NCI-H1092 treated with DMSO at 0.1 percent for 48 hours (cell line): ENCODE measurements at regions not wholly inside any gene's neighbourhood (a gene's known extent, or its start where the extent isn't known, plus 50 kb on each side); places are given as distances from the start of the nearest gene placed in this dataset.

Experiments
- DNase-seq: peaks from one replicate; lab custom pipeline; 2025; lab: John Stamatoyannopoulos, UW

DNA sequence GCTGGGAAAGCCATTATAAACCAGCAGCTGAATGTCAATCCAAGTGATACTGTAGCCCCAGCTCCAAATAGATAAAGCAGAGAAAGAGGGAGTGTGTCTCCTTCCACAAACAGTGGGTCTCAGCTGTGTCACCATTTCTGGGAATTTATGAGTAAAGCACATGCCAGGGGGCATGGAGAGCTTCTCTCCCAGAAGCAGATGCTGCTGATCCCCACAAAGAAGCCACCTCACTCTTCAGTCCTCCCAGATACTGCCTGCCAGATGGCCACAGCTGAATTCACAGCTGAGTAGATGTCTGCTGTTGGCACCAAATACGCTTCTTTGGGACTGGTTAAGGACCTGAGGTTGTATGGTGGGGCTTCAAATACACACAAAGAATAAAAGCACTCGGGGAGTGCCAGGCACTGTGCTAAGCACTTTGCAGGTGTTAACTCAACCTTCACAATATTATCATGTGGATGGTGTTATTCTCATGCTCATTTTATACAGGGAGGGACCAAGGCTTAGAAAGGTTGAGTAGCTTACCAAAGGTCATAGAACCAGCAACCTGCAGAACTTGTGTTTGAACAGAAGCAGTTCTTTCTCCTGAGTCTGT is 298.3 kb downstream of the CDH11 start:
- DNase-seq = no peak

DNA sequence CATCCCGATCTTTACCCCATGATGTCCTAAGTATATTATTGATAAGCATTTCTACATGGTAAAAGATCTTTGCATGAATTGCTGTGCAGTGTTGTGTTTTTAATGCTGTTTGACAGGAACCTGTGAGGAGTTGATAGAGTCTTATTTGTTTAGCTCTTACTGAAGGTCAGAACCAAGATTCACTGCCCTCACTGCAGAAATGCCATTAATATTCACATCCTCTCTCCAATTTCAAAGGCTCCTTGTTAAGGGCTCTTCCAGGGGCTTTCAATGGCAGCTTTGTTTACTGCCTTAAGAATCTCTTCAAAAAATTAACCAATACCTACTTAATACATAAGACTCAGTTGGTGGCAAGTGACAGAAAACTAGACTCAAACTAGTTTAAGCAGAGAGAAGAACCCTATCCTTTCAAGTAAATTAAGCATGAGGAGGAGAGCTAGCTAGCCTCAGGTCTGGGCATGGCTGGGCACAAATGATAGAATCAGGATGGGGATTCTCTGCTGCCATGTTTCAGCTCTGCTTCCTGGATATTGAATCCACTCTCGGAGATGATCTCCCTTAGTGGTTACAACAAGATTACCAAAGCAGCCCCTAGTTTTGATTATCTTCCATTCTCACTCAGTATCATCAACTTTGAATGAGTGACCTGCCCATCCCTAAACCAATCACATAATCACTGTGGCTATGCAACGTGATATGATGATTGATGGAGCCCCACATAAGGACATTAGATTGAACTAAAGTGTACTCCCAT is 311.8 kb downstream of the CDH11 start:
- DNase-seq = no peak

DNA sequence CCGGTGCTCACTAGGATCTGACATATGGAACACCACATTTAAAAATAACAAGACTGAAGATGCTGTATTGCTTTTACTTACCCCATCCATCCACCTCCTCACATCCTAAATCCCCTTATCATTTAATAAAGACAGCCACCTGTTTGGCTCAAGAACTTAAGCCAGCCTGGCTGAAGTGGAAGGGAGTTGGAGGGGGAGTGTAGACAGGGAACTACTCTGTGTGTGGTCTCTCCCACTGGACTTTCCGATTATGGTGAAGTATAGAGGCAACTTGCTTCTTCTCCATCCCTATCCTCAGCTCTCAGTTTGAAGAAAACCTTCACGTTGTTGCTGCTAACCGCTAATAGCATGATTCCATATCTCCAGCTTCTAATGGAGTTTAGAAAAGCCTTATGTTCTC is 313.4 kb downstream of the CDH11 start:
- no peak for DNase-seq

DNA sequence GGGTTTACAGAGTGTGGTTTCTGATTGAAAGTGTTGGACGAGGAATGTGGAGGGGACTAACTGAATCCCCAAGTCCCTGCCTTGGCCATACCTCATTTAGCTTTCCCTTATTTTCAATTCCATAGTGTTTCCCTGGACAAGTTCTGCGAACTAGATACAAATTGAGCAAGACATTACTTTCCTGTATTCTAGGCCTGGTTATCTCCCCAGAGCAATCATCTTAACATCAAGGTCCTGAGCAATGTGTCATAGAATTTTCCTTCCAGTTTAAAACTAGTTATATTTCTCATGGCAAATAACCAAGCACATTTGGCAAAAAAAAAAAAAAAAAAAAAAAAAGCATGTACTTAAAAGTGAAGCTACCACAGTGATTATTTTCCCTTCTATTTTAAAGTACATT is 330.1 kb downstream of the CDH11 start:
- no peak for DNase-seq

DNA sequence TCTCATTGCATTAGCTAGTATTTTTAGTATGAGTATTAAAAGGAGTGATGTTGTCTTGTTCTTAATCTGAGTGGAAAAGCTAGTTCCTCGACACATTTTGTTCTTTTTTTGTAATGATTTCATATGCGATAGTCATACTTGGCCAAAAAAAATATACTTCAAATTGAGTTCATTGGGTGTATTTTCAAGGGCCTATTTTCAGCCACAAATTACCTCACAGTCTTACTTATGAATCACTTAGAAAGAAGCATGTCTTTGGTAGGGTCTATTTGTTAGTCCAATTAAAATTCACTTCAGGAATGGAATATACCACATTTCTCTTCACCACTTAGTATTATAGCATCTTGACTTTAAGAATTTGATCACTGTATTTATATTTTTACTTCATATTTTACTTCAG is 337.2 kb downstream of the CDH11 start:
- DNase-seq = no peak

DNA sequence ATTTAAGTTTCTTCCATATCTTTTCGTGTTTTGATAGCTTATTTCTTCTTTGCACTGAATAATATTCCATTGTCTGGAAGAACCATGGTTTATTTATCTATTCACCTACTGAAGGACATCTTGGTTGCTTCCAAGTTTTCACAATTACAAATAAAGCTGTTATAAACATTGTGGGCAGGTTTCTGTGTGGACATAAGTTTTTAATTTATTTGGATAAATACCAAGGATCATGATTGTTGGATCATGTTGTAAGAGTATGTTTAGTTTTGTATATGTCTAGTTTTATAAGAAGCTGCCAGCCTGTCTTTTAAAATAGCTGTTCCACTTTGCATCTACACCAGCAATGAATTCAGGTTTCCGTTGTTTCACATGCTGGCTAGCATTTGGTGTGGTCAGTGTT is 339.4 kb downstream of the CDH11 start:
- no peak for DNase-seq

DNA sequence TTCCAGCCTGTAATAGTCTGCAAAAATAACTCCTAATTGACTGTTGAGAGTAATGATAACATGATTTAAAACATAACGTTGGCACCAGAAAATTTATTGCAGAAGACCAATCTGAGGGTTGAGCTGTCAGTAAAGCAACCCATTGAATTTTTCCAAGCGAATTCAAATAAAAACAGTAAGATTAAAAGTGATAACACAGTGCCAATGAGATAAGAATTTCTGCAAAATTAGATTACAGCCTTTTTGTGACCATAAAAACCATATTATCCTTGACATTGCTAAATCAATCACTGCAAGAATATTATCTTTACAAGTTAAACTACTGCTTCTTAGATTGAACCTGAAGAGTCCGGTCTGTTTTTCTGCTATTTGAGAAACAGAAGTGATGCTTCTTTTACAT is 341.4 kb downstream of the CDH11 start:
- DNase-seq = no peak

DNA sequence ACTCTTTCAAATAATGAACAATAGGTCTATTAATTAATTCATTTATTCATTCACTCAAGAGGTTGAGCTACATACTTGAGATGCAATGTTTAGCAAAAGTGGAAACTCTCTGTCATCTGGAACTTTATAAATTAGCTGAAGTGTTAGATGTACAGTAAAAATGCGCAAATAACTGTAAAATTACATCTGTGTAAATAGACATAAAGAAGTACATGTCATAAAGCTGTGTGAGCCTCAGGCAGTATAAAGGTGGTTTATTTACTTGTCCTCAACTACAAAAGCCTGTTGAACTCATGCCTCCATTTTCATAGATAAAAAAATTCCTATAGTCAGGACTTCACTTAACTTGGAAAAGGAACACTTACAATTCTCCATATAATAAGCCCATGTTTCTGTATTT is 343.1 kb downstream of the CDH11 start:
- no peak for DNase-seq

DNA sequence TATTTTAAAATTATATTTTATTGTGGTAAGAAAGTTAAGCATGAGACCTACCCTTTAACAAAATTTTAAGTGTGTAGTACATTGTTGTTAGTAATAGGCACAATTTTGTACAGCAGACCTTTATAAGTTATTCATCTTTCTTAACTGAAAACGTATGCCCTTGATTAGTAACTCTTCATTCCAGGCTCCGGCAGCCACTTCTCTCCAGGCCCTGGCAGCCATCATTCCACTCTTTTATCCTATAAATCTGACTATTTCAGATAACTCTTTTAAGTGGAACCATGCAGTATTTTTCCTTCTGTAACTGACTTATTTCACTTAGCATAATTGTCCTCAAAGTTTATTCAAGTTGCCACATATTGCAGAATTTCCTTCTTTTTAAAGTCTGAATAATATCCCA is 348.2 kb downstream of the CDH11 start:
- DNase-seq = no peak

DNA sequence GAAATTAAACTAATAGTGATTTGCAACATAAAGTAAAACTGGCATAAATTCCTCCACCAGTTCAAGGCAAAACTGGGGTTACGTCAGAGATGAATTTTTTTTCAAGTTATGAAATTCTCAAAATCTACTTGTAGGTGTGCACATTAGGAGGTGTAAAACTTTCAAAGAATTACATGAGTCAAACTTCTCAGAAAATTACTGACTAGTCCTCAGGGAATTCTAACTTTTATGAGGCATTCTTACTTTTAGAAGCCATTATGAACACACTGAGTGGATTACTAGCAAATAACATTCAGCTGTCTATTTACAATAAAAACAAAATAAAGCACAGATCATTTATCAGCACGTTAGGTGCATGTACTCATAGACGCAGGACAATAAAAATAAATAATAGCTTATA is 348.7 kb downstream of the CDH11 start:
- no peak for DNase-seq

DNA sequence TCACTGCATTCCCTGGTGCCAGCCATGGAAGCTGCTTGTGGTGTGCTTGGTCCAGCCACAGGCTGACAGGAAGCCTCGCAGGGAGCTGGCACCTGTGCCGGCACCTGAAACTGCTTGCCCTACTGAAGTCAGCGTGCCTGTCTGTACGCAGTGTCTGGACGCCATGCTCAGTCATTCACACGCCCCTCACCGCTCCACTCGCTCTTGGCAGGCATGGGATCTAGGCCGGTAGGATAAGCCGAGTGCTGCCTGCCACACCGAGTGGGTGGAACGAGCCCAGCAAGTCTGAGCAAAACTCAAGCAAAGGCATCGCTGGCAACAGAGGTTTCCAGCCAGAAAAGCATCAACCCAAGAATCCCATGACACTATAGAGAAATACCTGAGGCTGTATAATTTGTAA is 350.6 kb downstream of the CDH11 start:
- no peak for DNase-seq

DNA sequence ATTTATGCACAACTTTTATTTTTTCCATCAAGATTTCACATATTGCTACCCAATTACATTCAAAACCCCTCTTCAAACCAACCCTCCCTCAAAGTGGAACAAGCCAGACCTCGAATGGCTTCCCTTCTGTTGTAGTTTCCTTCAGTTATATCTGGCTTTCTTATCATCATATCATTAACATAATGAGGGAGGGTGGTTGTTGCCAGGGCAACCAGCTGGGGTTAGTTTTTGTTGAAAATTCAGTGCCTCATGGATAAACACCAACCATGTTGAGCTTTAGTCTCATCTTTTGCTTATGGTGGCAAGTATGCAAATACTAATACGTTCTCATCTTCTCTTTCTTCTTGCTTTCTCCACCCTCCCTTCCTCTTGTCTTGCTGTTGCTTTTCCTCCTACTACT is 359.7 kb downstream of the CDH11 start:
- no peak for DNase-seq

DNA sequence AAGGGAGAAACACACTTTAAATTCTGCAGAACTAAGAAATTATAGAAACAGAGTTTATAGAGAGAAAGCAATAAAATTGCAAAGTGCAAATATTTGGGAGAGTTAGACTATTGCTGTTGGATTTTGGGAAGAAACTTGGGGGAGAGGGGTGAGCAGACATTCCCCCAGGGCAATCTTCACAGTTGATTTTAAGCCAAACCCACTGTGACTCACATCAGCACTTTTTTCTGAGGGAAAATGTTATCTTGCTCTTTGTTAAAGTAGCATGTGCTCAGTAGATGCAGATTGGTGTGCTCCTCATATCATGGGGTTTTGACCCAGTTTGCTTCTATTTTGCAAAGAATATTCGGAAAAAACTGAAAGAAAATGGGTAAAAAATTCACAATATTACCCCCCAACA is 367.6 kb downstream of the CDH11 start:
- no peak for DNase-seq

DNA sequence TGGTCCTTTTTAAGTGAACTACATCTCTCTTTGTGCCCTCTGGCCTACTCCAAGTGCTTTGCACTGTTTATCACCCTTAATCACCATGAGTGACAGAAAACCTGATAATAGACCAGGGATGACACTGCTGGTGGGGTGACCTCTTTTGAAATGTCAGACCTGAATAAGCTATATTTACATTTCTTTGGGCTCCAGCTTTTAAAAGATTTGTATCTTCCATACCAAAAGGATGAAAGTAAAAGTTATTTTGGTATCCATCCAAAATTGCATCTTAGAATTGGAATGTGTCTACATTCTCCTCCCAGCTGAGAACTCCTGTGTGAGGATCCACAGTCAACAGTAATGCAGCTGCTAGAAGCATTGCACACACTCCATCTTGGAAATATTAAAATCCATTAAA is 370.0 kb downstream of the CDH11 start:
- DNase-seq = no peak

DNA sequence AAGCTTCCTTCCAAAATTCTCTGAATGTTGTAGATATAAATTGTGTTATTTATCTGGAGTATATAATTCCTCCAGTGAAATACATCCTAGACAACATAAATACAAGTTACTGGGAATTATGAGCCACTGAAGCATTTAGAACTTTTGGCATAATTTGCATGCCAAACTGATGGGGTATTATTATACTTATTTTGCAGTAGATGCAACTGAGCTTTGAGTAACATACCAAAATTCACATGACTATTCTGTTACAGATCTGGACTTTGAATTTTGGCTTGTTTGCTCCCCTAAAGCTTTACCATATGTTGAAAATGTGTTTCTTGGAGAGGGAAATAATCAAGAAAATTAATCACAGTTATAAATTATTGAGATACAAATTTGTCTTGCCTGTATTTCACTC is 372.5 kb downstream of the CDH11 start:
- no peak for DNase-seq

DNA sequence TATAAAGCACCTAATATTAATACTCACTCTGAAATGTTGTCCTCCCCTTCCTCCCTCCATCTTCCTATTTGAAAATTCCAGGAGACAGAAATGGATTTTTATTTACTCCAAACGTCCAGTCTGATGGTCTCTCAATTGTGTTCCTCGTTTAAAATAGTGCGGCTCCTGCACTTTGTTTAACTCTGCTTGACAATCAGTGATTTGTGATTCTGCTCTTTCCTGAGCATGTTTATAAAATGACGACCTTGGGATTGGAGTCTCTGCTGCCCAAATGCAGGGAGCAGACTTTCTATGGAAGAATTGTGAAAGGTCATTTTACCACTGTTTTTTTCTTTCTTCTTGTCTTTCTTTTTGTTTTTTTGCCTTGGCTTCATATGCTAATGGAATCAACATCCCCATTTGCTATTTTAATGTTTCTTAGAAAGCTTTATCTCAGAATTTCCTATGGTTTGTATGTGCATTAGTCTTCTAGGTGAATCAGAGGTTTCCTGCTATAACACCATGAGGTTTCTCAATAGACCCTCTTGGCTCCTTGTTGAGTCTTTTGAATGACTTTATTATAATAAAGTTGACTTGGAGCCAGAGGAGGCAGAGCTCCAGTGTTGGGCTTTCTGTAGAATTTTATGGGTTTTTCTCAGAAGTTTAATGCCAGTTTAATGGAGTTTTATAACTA is 376.5 kb downstream of the CDH11 start:
- no peak for DNase-seq

DNA sequence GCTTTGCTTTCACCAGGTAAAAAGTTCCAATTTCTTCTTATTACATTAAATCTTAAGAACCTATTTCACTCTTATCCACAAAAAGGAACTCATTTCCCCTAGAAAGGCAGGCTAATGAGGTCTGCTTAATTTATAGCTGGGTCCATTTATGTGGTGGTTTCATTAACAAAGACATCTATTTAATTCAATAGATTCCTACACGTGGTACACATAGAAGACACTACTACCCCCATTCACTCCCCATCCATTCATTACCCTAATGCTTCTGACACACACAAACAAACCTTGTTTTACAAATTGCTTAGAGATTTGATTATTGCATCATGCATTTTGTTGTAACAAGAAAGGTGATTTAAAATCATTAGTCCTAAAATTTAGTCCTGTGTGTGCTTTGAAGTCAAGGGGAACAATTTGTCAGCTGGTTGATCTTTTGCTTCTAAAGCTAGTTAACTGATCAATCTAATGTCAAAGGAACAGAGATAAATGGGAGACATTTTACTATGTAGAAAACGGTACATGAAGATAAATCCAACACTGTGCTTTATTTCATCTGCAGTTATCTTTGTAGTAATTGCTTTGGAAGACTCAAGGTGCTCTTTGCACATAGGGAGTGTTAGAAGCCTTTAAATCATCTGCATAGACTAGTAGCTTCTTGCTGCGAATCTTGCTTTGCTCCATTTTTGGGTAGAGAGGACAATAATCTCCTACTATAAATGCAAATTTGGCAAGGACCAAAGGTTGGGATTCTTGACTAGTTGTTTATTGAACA is 379.2 kb downstream of the CDH11 start:
- no peak for DNase-seq

DNA sequence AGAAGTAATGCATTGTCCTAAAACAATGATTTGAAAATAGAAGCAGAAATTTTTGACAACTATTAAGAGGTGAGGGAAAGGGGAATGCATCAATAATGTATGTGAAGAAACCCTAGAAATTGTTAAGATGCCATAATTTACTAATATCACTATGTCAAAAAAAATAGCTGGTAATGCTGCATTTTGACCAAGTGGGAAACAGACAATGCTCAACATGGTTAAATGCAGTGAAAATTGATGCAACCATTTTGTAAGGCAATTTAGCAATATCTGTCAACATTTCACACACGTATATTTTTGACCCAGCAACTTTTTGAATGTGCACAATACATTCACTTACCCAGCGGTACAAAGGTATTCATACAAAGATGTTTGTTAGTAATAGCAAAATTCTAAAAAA is 381.6 kb downstream of the CDH11 start:
- DNase-seq = no peak

DNA sequence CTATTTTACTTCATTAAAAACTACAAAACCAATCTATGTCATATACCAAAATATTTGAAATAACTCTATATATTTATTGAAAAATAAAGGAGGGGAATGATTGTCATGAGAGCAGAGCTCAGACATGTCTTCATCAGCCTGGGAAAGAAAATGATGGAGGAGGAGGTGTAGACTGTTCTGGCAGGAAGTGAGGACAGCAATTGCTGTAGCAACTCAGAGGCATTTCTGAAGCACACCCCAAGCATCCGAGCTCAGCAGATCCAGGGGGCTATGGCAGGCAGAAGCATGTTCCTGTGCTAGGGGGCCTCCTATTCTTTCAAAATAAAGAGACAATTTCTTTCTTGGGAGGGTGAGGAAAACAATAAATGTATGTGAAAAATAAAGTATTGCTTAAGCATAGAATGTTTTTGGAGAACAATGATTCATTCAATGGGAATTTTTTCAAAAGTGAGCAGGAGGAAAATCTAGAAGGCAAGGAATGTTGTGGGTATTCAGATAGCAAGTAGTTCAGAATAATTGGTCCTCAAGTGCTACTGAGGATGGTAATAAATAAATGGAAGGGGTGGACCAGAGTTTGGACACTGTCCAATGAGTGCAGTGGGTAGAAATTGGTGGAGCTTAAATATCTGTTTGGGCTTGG is 383.4 kb downstream of the CDH11 start:
- DNase-seq = no peak

DNA sequence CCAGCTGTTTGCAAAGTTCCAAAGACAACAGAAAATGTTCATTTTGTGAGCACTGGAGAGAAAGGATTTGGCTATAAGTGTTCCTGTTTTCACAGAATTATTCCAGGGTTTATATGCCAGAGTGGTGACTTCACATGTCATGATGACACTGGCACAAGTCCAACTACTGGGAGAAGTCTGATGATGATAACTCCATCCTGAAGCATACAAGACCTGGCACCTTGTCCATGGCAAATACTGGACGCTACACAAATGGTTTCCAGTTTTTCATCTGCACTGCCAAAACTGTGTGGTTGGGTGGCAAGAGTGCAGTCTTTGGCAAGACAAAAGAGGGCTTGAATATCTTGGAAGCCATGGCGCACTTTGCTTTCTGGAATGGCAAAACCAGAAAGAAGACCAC is 385.0 kb downstream of the CDH11 start:
- DNase-seq = no peak

DNA sequence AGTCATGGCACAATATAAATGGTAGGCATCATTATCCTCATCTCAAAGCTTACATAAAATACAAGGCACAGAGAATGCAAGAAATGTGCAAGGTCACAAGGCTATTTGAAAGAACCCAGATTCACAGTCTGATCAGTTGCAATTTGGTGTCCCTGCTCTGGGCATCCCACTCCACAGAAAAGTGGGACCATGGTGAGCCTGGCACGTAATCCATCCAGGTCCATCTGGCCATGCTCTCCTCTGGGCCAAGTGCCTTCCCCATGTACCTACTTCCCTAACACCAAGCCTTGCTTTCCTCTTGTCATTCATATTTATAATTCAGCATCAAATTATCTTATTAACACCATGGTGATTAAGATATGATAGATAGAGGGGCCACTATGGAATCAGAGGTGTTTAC is 390.0 kb downstream of the CDH11 start:
- DNase-seq = no peak

DNA sequence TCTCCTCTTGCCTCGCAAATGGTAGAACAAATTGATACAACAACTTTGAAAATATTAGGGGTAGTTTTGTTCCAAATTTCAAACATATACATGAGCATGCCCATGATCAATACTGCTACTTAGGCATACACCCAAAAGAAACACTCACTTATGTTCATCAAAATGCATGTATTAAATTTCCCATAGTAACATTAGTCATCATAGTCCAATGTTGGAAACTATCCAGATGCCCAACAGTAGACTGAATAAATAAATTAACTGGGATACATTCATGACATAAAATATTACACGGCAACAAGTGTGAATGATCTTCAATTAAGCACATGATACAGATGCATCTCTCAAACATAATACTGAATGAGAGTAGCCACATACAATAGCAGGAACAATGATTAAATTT is 391.6 kb downstream of the CDH11 start:
- DNase-seq = no peak
